HTR-8/SVneo (cell line): ENCODE measurements at regions not wholly inside any gene's neighbourhood (a gene's known extent, or its start where the extent isn't known, plus 50 kb on each side); places are given as distances from the start of the nearest gene placed in this dataset.
"Not testable (repeated sequence)": the region's sequence is repeated elsewhere in the genome, so short reads cannot be mapped to it uniquely, and the experiment has no call there.

Experiments
- DNase-seq: peaks from one replicate; pipeline ENCODE4 v3.0.0; 2011; ENCODE audit warnings: low spot score, mixed read lengths; ENCODE audit not compliant: insufficient read length
- FAIRE-seq: peaks from 2 replicates; lab custom pipeline; 2011; peaks lifted over from hg19 to GRCh38; lab: Jason Lieb, UNC

DNA sequence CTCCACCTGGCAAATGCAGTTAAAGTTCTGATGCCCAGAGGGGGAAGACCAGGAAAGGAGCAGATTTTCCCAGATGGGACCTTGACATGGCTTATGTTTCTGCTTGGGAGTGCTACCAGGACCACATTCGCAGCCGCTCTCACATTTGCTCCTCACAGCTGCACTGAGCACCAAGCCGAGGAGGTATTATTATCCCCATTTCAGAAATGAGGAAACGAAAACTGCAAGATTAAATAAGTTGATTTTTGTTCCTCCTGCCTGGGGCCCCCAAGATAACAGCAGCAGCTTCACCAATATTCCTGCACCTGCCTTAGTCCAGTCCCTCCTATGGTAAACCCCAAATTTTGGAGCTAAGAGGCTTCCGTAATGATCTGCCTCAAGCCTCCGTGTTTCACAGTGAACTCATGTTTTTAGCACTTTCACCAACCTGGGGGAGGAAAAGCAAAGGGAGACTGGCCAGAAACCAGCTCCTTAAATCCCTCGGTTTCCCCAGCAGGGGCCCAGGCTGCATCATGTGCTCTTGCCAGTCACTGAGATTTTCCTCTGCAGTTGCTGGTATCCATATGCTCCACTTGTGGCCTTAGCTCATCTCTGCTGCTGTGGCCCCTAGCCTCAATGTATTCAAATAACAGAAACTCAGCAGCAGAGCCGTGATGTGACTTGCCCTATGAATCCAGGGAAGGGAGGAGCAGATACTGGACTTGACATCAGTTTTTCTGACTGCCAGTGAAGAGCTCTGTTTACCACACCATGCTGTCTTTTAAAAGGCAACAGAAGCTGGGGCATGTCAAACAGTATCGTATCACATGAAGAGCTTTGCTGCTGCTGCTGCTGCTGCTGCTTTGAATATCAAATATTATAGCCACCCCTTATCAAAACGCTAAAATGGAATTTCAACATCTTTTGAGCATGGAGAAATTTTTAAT, 95.5 kb upstream of the KLHL13 start:
- DNase-seq (no peak), FAIRE-seq (no peak)

GRCh38 chrX:118212817-118213183, 96.2 kb upstream of the KLHL13 start:
- no peak for DNase-seq
- FAIRE-seq: no peak

DNA sequence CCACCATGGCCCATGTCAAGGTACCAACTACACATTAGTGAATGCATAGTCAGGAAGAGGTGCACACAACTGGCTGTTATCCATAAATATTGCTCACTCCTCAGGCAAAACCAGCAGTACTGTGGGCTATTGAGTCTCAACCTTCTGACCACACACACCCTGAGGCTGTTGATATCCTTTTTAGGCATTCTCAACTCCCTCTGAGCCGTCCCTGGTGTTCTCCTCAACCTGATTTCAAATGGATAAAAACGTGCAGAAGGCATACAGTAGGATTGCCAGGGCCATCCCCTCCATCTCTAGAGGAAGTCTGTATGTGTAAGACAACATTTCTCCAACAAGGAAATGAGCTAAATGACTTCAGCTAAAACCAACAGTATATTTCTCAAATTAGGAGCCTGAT, 98.7 kb upstream of the KLHL13 start:
- DNase-seq (no peak), FAIRE-seq (no peak)

GRCh38 chrX:118216087-118216486, 99.5 kb upstream of the KLHL13 start:
- DNase-seq (no peak), FAIRE-seq (no peak)

DNA sequence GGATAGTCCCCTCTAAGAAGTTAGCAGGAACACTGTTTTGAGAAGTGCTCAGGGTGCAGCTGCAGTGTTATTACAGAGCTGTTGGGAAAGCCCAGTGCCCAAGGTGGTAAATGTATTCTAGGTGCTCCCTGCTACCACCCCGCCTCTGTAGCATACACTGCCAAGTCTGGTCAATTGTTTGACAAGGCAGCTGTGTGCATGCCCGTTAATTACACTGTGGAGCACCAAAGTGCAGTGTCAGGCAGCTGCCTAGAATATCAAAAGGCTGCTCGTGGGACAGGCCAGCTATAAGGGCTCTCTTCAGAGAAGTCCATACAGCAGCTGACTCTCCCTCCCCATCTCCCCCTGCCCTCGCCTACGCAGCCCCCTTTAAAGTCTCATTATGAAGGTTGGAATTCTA, 99.9 kb upstream of the KLHL13 start:
- FAIRE-seq (no peak), DNase-seq (no peak)

GRCh38 chrX:118218079-118218478, 101.5 kb upstream of the KLHL13 start:
- DNase-seq (no peak), FAIRE-seq (peak; percentile 88)

DNA sequence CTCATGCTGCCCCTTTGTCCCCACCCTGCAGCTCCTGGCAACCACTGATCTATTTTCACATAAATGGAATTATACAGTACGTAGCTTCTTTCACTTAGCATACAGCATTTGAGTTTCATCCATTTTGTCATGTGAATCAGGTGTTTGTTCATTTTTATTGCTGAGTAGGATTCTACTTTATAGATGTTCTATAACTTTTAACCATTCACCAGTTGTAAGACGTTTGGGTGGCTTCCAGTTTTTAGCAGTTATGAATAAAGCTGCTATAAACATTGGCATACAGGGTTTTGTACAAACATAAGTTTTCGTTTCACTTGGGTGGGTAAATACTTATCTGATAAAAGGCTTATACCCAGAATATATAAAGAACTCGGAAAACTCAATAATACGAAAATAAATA, 102.3 kb upstream of the KLHL13 start:
- no peak for FAIRE-seq
- no peak for DNase-seq

DNA sequence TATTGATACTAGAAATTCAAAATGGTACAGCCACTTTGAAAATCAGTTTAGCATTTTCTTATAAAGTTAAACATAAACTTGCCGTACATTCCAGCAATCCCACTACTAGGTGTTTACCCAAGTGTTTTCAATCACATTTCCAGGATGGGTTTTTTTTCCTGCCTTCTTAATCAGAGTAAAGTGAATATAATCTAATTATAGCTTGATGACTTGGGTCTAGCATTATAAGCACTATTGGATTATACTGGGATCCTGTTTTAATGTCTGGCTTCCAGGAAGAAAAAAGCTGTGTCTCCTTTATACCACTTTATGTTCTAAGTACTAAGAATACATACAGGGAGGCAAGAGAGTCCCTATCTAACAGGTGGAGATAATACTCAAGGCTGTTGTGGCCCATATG, 103.3 kb upstream of the KLHL13 start:
- DNase-seq (no peak), FAIRE-seq (no peak)

DNA sequence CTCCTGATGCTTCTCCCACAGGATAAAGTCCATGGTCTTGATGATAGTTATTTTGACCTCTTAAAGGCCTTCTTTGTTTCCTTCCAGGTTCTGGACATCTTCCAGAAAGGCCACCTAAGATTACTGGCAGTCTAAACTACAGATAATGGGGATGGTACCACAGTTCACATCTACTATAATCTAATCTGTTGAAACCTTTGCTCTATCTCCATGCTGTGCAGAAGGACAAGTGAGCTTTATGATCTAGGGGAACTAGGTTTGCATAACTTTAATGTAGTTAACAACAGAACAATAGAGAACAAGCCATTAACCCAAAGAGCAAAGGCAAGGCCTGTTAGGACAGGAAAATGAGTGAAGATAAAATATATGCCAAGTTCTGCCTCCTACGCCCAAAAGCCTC, 103.9 kb upstream of the KLHL13 start:
- FAIRE-seq (no peak), DNase-seq (no peak)

DNA sequence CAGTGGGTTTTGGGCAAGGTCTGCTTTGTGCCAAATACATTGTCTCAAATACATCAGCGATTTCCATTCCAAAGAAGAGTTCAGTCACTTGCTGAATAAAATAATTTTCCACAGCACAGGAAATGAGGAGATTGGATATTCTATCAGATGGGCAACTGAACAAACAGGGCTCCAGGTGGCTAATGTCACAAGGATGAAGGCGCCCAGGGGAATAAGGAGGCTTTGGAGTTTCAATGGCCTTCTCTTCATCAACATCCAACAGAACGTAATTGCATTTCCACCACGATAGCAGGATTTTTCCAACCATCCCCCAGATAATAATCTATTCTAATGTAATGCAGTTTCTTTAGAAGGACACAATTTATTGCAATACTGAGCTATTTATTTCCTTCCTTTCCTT, 104.7 kb upstream of the KLHL13 start:
- DNase-seq: no peak
- no peak for FAIRE-seq

- no peak for FAIRE-seq
- DNase-seq: no peak
Measured at GRCh38 chrX:118221733-118222132, 105.1 kb upstream of the KLHL13 start.

DNA sequence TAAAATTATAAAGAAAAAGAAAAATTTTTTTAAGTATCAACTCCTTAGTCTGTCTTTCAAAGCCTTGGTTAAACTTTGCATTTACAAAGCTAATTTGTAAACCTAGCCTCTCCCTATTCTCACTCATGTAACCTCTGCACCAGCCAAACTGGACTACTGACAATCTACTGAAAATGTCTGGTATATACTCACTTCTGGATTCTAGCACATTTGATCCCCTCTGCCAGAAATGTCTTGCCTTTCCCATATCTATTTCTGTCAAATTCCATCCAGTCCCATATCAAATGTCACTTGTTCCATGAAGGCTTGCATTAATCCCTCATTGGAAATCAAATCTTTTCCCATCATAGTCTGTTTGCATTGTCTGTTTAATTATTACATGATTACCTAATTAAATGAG, 105.8 kb upstream of the KLHL13 start:
- DNase-seq (no peak), FAIRE-seq (no peak)

DNA sequence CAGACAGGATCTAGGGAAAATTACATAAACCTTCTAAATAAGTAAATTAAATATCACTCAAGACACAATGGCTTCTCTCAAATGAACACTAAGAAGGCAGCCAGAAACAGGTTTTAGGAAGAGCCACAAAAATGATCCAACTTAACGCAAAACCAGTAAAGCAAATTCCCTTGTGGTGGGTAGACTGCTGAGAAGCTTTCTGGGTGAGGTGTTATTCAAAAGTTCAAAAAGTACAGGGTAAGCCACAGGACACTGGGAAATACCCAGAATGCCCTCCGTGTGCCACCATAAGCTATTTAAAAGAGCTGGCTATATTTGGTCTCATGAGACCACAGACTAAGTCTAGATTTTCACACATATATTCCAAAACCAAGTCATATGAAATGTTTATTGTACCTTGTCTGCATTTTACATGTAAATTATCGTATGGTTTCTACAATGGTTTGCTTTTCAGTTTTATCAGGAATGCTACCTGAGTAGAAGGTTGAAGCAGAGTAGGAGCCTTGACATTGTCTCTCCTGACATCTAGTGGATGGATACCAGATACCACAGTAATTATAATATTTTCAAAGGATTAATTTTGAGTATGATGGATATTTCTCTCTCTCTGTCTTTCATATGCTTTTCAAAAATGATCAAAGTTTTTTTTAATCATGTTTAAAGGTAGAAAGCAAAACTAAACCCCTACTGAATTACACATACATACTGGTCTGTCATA, 109.3 kb upstream of the KLHL13 start:
- FAIRE-seq (no peak), DNase-seq (peak; percentile 4)

DNA sequence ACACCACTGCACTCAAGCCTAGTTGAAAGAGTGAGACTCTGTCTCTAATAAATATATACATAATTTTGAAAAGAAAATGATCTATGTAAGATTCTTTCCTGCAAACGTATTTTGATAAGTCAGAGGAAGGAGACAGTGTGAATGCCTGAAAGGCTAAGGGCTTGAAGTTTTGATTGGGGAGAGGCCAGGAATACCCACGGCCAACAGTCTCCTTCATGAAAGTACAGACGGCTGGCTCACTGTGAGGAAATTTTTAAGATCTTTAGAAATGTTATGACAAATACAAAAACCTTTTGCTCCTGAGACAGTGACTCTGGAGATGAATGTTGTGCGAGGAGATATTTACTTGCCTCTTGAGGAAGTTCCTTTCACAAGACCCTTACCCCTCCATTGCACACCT, 111.4 kb upstream of the KLHL13 start:
- FAIRE-seq (no peak), DNase-seq (no peak)

DNA sequence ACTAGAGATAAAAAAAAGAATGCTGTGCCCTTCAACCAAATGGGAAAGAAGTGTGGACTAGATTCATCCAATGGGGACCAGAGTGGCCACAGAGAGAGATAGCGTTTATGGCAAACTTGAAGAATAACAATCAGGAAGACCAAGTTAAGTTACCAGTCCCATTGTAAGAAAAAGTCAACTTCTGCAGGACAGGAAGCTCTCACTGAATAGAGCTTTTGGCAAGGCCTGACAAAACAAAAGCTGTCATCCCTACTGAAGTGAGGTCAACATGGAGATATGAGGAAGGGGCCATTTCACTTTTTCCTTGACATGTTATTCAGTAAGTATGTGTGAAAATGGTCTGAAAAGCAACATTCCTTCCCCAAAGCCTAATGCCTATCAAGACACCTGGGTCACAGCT, 111.8 kb upstream of the KLHL13 start:
- FAIRE-seq (no peak), DNase-seq (no peak)

DNA sequence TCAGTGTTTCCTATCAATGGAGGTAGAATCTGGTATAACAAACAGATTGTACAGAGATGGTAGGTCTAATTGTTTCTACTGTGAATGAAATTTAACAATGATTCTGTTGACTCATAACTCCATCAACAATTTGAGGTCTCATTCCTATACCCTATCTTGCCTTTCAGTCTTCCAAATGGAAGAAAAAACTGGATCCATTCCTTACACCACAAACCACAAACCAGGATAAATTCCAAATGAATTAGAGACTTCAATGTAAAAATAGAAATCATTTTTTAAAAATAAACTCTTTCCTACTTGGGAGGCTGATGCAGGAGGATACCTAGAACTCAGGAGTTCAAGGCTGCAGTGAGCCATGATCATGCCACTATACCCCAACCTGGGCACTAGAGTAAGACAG, 114.4 kb upstream of the WDR44 start:
- FAIRE-seq (no peak), DNase-seq (no peak)

GRCh38 chrX:118239178-118239870, 106.6 kb upstream of the WDR44 start:
- DNase-seq (no peak), FAIRE-seq (no peak)

DNA sequence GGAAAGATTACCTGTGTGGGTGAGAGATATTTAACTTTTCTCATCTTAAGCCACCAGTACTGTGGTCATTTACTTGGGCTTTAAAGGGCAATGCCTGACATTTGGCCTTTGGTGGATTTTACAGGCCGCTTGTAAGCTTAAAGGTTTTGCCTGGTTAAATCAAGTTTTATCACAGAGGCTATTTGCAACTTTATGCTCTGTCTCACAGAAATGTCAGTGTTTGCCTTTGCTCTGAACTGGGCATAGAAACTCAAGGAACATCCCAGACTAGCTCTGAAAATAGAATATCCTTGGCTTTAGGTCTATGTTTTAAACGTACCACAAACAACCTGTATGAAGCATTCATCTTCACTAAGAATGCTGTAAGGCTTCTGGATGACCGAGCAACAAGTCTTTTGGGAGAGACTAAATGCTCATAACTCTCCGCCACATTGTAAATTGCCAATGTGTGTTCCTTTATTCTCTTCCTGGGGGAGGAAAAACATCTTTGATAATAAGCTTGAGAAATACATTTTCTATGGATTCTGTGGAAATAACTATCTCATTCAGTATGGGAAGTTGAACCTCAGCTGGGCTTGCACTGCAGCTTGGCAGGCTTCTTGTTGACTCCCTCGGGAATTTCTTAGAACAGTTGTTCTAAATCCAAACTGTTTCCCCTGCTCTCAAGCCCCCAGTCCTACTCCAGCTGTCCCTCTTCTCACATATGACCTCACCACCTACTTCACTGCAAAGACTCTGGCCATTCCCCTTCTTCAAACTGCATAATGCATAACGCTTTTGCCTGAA, 105.8 kb upstream of the WDR44 start:
- no peak for DNase-seq
- no peak for FAIRE-seq

DNA sequence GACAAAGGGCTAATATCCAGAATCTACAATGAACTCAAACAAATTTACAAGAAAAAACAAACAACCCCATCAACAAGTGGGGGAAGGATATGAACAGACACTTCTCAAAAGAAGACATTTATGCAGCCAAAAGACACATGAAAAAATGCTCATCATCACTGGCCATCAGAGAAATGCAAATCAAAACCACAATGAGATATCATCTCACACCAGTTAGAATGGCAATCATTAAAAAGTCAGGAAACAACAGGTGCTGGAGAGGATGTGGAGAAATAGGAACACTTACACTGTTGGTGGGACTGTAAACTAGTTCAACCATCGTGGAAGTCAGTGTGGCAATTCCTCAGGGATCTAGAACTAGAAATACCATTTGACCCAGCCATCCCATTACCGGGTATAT, 98.9 kb upstream of the WDR44 start:
- not testable (repeated sequence) for FAIRE-seq, DNase-seq

DNA sequence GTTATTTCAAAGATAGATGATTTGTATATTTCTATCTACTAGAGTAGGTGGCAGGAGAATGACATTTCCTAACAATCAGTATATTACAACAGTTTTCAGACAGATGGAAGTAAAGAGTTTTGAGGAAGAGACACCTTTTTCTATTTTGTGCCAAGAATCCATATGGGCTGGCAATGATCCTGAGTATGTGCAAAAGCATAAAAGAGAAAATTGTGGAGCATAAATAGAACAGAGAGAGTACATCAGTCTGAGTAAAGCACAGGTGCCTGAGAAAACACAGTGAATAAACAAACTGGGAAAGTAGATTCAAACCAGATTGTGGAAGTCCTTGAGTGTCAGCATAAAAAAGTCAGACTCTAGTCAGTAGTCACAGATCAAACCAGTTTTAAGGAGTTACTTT, 96.8 kb upstream of the WDR44 start:
- no peak for DNase-seq
- no peak for FAIRE-seq
